GM19372 (cell line): ENCODE measurements at regions not wholly inside any gene's neighbourhood (a gene's known extent, or its start where the extent isn't known, plus 50 kb on each side); places are given as distances from the start of the nearest gene placed in this dataset.

Experiments
- ATAC-seq: cut with Tn5 transposase; IDR thresholded peaks from one replicate; pipeline ENCODE4 v1.9.1; 2021; ENCODE audit warnings: mild to moderate bottlenecking, low read depth, moderate library complexity; ENCODE audit not compliant: unreplicated experiment

DNA sequence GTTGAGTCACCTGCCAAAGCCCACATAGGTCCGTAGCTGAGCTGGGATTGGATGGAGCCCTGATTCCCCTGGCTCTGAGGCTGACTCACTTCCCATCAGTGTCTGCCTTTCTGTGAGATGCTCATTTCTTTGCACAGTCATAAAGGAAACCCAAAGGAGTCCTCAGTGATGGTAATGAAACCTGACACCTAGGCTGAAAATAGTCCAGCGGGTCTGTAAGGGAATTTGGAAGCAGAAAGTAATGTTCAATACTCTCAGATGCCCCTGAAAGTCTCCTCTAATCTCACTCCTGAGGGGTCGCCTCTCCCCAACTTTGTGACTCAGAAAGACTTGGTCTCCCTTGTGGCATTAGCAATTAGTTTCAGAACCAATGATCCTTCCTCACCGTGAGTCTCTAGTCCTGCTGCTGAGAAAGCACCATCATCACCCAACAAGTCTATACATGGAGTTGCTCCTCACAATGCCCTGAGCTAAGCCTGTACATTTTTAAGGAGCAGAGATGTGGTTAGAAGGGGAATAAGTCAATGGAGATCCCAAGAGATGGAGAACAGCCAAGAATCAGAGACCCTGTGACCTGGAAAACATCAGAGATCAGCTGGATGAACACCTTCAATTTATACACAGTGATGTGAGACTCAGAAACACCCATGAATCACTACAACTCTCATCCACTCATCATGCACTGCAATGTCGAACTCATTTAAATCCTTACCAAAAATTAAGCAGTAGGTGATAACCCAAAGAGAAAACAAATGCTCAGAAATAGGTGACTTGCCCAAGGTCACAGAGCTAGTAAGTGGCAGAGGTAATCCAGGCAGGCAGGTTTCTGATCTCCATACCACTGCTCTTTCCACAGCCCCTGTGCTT, 219.0 kb upstream of the CPEB2 start:
- ATAC-seq = peak; percentile 91

DNA sequence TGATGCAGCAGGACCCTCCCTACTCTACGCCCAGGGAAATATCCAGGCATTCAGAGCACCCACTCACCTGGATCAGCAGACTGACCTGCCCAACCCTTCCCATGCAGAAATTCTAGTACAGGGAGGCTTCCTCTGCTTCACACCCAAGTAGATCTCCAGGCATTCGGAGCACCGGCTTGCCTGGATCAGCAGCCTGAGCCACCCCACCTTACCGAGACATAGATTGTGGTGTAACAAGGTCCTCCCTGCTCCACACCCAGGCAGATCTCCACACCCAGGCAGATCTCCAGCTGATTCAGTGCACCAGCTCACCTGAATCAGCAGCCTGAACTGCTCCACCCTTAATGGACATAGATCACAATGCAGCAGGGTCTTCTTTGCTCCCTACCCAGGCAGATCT, 215.1 kb upstream of the CPEB2 start:
- ATAC-seq = no peak

DNA sequence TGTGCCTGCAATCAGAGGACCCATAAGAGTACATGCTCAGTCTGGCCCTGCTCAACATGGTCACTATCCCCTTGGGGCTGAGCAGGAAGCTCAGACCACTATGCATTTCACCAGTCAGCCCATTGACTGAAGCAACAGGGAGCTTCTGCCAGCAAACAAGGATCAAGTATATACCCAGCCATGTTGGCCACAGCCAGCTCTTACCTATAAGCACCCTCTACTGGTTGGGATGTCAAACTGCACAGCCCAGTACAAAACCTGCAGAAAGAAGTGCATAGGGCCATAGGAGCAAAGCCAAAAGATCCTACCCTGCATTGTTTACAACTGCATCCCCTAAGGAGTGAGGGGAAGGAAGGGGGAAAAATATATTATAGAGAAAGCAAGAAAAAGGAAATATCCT, 214.4 kb upstream of the CPEB2 start:
- no peak for ATAC-seq

DNA sequence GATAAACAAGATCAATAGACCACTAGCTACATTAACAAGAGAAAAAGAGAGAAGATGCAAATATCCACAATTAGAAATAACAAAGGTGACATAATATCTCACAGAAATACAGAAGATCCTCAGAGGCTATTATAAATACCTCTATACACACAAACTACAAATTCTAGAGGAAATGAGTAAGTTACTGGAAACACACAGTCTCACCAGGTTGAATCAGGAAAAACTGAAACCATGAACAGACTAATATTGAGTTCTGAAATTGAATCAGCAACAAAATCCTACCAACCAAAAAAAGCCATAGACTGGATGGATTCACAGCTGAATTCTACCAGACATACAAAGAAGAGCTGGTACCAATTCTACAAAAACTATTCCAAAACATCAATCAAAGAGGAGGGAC, 211.8 kb upstream of the CPEB2 start:
- no peak for ATAC-seq

DNA sequence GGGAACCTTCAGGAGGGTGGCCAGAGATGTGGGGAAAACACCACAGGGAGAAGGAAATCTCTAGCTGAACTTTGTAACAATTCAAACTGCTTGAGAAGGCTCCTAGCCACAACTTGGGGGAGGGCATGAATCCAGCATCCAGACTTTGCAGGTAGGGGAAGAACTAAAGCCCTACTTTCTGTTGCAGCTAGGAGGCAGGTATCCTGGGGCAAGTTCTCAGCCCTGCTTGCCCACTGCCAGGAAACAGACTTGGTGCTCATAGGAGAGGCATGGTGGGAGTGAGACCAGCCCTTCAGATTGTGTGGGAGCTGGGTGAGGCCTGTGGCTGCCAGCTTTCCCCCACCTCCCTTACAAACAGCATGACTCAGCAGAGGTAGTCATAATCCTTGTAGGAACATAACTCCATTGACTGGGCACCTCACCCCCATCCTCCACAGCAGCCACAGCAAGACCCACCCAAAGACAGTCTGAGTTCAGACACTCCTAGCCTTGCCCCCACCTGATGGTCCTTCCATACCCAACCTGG, 209.5 kb upstream of the CPEB2 start:
- ATAC-seq = no peak

DNA sequence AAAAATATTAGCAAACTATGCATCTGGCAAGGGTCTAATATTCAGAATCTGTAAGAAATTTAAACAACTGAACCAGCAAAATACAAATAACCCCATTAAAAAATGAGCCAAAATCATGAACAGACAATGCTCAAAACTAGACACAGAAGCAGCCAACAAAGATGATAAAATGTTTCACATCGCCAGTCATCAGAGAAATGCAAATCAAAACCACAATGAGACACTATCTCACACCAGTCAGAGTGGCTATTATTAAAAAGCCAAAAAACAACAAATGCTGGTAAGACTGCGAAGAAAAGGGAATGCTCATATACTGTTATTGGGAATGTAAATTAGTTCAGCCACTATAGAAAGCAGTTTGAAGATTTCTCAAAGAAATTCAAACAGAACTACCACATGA, 201.3 kb upstream of the CPEB2 start:
- ATAC-seq = no peak

DNA sequence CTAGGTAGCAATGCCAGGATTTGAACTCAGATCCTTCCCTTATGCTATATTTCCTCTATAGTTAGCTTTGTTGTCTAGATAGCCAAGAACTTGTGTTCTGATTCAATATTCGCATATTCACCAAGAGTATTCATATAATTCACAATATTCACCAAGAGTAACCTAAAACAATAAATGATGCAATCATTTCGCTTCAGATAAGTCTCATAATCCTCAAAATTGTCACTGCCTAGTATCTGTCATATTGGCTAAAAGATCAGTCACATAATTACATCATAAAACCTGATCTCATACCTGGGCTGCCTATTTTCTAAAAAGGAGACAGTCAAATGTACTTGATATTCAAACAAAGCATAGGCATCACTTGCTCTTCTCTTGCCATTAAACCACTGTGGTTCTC, 199.7 kb upstream of the CPEB2 start:
- no peak for ATAC-seq

DNA sequence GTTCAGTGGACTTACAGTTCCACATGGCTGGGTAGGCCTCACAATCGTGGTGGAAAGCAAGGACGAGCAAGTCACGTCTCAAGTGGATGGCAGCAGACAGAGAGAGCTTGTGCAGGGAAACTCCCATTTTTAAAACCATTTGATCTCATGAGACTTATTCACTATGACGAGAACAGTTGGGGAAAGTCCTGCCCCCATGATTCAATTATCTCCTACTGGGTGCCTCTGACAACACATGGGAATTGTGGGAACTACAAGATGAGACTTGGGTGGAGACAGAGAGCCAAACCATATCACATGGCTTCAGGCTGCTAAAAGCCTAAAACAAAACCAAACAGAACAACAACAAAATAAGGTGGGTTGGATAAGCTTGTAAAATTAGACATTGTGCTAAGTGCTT, 194.4 kb upstream of the CPEB2 start:
- no peak for ATAC-seq

DNA sequence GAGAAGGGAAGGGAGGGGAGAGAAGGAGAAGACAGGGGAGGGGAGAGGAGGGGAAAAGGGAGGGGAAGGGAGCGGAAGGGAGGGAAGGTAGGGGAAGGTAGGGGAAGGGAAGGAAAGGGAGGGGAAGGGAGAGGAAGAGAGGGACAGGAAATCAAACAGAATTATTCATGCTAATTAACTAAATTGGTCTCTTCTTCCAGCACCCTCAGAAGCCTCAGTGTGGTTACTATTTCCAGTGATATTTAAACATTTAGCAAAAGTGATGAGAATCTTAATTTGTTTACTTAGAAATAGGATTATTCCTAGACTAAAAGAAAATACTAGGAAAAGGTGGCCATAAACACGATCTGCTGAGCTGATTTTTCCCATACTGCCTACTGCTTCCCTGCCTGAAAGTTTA, 193.1 kb upstream of the CPEB2 start:
- no peak for ATAC-seq

DNA sequence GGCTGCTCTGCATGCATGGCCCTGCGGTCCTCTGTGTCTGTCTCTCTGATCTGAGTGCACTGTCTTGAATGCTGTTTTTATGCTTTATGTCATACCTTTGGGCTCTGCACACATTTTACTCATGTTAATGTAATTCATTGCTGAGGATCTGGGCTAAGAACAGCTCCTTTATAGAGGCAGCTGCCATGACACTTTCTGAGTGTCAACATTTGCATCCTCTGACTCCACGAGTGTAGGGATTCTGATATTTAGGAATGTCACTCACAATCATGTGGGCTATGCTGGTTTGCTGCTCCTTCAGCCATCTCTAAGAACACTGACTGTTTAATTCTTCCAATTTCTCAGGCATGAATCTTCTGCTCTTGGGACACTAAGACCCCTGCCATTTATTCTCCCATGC, 192.2 kb upstream of the CPEB2 start:
- no peak for ATAC-seq

DNA sequence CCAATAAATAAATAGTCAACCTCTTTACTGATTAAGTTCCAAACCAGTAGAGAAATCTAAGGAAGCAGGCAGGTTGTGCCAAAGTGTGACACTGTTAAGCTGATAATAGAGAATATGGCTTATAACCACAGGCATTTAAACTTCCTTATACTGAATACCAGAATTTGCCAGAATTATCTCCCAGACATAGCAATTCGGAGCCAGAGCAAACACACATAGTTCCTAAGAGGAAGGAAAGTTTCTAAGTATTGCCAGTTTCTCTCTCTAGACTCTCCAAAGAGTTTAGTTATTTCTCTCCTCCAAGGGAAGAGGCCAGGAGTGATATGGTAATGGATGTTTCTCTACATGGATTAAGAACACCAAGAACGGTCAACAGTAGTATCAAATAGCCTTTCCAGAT, 191.7 kb upstream of the CPEB2 start:
- ATAC-seq = no peak

DNA sequence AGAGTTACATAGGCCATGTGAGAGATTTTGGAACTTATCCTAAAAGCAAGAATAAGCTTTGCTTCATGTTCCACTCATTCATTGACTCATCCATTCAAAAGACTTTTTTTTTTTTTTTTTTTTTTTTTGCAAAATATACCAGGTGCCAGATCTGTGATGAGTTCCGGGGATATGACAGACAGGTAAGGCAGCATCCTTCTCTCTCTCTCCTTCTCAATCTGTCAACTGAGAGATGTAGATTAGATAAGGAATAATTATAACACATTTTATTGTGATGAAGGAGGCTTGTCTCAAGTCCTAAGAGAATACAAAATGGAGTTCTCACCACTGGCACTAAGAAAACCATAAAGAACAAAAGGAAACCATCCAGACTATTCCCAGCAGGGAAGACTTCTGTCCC, 190.2 kb upstream of the CPEB2 start:
- ATAC-seq = no peak

DNA sequence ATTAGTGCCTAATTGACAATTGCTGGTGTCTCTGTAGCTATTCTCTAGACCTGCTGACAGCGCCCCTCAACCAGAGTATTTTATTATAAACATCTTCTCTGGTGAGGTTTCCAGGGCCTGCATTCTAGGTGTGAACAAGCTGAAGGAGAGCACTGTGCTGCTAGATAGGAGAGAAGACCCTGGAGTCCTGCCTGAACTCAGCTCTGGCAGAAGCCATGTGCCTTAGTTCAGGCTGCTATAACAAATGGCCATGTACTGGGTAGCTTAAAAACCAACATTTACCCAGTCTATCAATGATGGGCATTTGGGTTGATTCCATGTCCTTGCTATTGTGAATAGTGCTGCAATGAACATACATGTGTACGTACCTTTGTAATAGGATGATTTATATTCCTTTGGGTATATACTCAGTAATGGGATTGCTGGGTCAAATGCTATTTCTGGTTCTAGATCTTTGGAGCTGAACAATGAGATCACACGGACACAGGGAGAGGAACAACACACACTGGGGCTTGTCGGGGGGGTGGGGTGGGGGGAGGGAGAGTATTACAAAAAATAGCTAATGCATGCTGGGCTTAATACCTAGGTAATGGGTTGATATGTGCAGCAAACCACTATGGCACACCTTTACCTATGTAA, 185.5 kb upstream of the CPEB2 start:
- no peak for ATAC-seq

DNA sequence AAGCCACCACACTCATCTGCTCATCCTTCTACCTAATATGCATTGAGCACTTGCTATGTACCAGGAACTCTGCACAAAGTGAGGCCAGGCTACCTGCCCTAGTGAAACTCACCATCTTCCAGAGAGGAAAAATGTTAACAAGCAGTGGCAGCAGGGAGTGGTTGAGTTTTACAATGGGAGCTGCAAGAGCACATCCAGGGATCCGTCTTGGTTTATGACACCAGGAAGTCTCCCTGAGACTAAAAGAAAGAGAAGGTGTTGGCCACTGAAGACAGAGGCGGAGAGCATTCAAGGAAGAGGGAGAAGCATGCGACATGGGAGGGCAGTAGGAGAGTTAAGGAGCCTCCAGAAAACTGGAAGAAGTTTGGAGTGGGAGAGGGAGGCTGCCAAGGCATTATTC, 178.1 kb upstream of the CPEB2 start:
- no peak for ATAC-seq

DNA sequence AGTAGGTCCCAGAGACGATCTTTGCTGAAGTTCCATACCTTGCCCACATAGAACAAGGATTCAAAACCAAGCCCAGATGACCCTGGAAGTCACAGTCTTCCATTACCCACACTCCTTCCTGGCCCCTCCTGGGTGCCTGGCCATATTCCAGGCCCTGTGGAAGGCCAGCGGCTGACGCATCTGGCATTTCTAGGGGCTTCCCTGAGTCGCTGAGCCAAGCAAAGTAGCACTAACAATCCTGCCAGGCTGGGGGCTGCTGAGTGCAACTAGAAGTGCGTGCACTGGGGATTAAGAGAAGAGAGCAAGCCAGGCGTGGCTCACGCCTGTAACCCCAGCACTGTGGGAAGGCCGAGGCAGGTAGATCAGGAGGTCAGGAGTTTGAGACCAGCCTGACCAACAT, 175.2 kb upstream of the CPEB2 start:
- no peak for ATAC-seq

DNA sequence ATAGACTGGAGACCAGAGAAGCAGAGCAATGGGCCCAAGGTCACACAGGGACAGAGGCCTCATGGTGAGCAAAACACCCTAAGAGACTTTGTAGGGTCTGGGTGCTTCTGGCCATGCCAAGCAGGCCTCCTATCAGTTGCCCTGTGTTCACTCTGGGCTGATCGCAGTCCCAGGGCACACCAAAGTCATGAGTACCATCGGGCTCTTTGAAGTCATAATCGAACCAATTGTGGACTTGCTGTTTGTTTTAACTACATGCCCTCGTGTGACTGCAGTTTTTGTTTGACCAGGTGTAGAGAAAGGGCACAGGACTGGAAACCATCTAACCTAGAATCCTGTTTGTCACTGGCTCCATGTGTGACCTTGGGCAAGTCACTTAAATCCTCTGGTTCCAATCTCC, 172.5 kb upstream of the CPEB2 start:
- no peak for ATAC-seq

DNA sequence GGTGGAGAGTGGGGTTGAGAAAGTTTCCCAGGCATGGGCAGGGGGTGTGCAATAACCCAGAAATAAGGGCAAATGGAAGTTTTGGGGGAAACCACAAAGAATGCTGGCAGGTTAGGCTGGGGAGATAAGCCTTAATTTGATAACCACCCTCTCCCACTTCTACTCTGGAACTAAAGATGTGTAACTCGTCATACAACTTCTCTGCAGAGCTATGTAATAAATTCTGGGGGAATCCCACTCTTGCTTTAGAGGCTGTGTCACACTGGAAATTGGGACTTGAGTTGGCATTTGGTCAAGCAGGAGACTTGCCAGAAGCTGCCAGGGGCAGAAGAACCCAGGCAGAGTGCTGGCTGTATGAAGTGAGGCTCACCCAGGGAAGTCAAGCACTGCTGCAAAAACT, 170.9 kb upstream of the CPEB2 start:
- no peak for ATAC-seq

DNA sequence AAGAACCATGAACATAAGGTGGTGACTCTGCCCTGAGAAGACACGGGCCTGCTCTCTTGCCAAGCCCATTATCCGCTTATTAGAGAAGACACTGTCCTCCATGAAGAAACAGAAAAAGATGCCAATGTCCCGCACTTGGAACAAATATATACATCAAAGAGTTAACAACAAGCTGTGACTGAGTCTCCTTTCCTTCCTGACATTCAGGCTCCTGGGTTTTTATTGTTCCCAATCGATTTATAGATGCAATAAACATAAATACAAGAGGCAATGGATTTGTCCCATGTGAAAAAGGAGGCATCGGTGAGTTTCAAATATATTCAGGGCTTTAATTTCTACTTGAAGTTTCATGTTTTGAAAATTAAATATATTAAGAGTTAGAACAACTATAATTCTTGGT, 169.2 kb upstream of the CPEB2 start:
- no peak for ATAC-seq

DNA sequence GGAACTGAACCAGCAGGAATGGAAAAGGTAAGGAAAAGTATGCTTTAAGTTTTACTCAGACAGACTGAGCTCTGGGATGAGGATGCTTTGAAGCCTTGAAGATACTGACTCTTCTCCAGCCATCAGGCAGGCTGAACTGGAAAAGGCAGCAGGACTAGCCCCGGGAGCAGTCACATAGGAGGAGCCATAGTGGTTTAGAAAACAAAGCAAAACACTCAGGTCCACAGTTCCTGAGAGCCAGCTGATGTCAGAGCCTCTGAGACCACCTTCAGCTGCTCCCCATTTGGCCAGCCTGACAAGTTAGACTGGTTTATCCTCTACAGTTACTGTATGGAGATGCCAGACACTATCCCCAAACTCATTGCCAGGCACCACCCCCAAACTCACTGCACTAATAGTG, 167.9 kb upstream of the CPEB2 start:
- ATAC-seq = no peak

DNA sequence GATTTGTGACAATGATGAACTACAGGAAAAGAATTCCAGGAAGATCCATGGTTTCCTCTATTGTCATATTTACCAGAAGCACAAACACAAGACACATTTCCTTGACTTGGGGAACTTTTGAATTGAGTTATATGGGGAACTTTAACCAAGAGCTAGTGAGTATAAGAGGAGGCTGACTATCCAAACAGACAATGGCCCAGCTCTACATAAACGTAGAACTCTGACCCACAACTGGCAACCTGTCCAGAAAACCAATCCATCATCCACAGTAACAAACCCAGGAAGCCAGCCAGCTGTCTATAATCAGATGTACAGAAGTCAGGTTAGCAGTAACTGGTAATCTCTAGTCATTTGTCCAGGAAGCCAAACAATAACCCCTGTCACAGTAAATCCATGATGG, 167.0 kb upstream of the CPEB2 start:
- no peak for ATAC-seq

DNA sequence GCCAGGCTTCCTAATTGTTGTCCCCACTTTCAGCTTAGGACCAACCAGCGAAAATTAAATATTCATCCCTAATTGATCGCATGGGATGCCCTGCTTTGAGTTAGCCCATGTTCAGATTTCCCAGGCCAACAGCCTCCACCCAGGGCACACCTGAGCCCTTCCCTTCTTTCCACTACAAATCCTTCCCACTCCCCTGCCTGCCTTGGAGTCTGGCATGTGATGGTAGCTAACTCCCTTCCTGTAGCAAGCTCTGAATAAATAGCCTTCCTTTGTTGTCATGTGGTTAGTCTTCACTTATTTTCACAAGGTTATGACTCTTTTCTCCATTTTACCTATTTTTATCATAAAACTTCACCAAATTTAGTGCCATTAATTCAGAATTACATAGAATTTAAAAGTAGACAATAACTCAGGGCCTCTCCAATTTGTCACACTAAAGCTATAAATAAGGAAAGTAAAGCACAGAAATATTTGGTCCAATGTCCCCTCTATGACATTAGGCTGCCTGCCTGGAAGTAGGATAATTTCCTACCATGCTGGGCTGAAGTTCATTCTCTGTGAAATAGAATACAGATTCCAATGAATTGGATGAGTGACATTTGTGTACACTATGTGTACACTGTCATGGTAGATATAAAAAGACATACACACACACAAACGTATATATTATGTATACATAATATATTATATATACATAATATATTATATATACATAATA, 166.4 kb upstream of the CPEB2 start:
- no peak for ATAC-seq
